ENCODE measurements at regions not wholly inside any gene's neighbourhood (a gene's known extent, or its start where the extent isn't known, plus 50 kb on each side); places are given as distances from the start of the nearest gene placed in this dataset.

DNA sequence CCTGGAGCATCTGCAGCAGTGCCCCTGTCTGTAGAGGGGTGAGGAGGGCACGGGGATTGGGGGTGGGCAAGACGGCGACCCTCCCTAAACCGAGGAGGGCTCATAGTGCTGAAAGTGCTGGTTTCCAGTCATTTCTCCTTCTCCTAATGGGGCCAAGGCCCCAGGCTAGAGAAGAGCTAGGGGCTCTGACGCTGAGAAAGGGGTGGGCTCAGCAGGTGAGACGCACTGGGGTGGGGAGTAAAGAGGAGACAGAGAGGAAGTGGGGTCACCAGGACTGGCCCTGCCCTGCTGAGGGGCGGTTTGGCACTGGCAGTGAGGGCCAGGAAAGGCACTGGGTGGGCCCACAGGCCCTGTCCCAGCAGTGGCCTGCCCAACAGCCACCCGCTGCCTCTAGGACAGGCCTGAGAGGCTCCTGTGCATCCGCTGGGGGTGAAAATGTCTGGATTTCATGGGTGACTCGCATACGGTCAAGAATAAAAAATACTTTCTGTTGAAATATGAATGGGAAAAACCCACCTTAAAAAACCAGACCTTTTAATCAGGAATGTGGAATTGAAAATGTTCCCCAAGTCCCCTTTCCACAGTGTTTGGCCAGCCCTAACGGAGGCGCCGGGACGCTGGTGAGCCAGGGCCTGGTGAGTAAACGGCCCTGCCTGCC, 122.4 kb upstream of the SMURF2 start:
- Mint-ChIP-seq H3K9me3 (no peaks in the 10 kb centered on the region), H3K4me1 (peaks cover 13 to 18% of the 10 kb centered on the region in 2 donors), H3K27ac (no peak overlapping the region), H3K27me3 (ENCODE audit: low read depth in 2 of 2) (no peaks in the 10 kb centered on the region), H3K4me3 (no peak overlapping the region), H3K36me3 (no peaks in the 10 kb centered on the region)
- no peak overlapping the region for H3K27ac ChIP-seq (ENCODE audit: low read length)
- peaks cover 25% of the 10 kb centered on the region for H3K36me3 ChIP-seq (ENCODE audit: control insufficient read depth, insufficient read depth, low read length)
- DNase-seq (peak in 1 of 2 donors; percentile 13), ATAC-seq (no peak)
- intact Hi-C loops (cut with micrococcal nuclease) = no loop called here
- TF ChIP-seq, protein P1, sequence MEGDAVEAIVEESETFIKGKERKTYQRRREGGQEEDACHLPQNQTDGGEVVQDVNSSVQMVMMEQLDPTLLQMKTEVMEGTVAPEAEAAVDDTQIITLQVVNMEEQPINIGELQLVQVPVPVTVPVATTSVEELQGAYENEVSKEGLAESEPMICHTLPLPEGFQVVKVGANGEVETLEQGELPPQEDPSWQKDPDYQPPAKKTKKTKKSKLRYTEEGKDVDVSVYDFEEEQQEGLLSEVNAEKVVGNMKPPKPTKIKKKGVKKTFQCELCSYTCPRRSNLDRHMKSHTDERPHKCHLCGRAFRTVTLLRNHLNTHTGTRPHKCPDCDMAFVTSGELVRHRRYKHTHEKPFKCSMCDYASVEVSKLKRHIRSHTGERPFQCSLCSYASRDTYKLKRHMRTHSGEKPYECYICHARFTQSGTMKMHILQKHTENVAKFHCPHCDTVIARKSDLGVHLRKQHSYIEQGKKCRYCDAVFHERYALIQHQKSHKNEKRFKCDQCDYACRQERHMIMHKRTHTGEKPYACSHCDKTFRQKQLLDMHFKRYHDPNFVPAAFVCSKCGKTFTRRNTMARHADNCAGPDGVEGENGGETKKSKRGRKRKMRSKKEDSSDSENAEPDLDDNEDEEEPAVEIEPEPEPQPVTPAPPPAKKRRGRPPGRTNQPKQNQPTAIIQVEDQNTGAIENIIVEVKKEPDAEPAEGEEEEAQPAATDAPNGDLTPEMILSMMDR (IDR thresholded peaks at IDR 0.05) = no peak
- H3K9me3 ChIP-seq (ENCODE audit: control insufficient read depth, insufficient read depth, low read length) = no peaks in the 10 kb centered on the region
- no peak overlapping the region for H3K4me3 ChIP-seq (ENCODE audit: low read length)
- H3K4me1 ChIP-seq (ENCODE audit: control insufficient read depth, insufficient read depth, low read length) = peaks cover 26% of the 10 kb centered on the region
- peaks cover 3% of the 10 kb centered on the region for H3K27me3 ChIP-seq (ENCODE audit: control insufficient read depth, insufficient read depth, low read length)
- 98% methylated on average over 11 of the region's 16 CpGs for WGBS (ENCODE audit: insufficient coverage)

DNA sequence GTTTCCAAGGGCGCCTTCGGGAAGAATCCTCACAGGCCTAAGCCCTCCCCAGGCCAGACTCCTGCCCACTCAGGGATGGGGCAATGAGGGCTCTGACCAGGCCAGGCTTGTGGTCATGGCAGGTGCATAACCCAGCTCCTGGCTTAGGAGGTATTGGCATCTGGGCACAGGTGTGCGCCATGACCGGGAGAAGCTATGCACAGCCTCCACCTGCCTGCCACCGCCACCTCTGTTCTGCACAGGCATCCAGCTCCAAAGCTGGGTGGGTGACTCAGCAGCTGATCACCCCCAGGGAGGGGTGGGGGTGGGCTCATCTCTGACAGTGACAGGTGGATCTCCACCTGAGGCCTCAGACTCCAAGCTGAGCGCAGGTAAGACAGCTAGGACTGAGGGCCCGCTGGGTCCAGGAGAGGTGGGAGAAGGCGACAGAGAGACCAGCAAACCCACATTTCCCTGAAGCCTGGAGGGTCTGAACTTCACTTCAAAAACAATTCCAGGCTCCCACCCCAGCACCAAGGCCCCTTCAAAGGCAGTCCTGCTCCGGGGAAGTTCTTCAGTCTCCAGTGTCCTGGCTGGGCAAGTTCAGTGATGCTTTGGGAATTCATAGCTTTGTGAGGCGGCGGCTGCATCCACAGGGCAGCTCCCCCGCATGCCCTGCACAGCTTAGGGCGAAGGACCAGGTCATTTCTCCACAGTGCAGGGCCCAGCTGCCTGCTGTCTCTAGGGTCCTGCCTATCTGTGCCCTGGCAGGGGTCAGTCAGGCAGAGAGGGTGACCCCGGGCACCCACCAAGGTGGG, 121.6 kb upstream of the SMURF2 start:
- Mint-ChIP-seq H3K36me3 (no peaks in the 10 kb centered on the region), H3K27ac (no peak overlapping the region), H3K27me3 (ENCODE audit: low read depth in 2 of 2) (no peaks in the 10 kb centered on the region), H3K9me3 (no peaks in the 10 kb centered on the region), H3K4me3 (no peak overlapping the region), H3K4me1 (peaks cover 12 to 18% of the 10 kb centered on the region in 2 donors)
- 97% methylated on average over 14 of the region's 14 CpGs for WGBS (ENCODE audit: insufficient coverage)
- no peak overlapping the region for H3K4me3 ChIP-seq (ENCODE audit: low read length)
- TF ChIP-seq, protein P1 (IDR thresholded peaks at IDR 0.05) = no peak
- peaks cover 25% of the 10 kb centered on the region for H3K36me3 ChIP-seq (ENCODE audit: control insufficient read depth, insufficient read depth, low read length)
- H3K27me3 ChIP-seq (ENCODE audit: control insufficient read depth, insufficient read depth, low read length) = peaks cover 3% of the 10 kb centered on the region
- H3K27ac ChIP-seq (ENCODE audit: low read length) = no peak overlapping the region
- intact Hi-C loops (cut with micrococcal nuclease) = no loop called here
- DNase-seq (peak in 1 of 2 donors; percentile 10), ATAC-seq (no peak)
- no peaks in the 10 kb centered on the region for H3K9me3 ChIP-seq (ENCODE audit: control insufficient read depth, insufficient read depth, low read length)
- peaks cover 34% of the 10 kb centered on the region for H3K4me1 ChIP-seq (ENCODE audit: control insufficient read depth, insufficient read depth, low read length)

DNA sequence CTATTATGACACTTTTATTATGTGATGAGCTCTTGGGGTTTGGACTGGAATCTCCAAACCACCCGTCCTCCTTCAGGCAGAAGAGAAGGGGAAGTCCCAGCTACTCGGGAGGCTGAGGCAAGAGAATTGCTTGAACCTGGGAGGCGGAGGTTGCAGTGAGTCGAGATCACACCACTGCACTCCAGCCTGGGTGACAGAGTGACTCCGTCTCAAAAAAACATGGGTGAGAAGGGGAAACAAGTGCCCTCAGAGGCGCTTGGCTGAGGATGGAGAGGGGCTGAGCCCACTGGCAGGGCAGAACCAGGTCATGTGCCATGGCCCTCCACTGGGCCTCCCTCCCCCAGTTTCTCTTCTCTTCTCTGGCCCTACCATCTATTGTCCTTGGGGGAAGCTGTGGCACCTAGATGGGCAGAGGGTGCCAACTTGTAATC, 120.9 kb upstream of the SMURF2 start:
- TF ChIP-seq, protein P1 (IDR thresholded peaks at IDR 0.05) = no peak
- ATAC-seq (peak in 2 of 3 donors; percentile 3 to 8), DNase-seq (peak in 1 of 2 donors; percentile 34)
- peaks cover 9 to 22% of the 10 kb centered on the region in 2 donors for H3K4me1 Mint-ChIP-seq
- WGBS (ENCODE audit: insufficient coverage) = 74% methylated on average over 6 of the region's 6 CpGs
- Histone ChIP-seq H3K9me3 (ENCODE audit: control insufficient read depth, insufficient read depth, low read length) (no peaks in the 10 kb centered on the region), H3K27me3 (ENCODE audit: control insufficient read depth, insufficient read depth, low read length) (peaks cover 3% of the 10 kb centered on the region), H3K36me3 (ENCODE audit: control insufficient read depth, insufficient read depth, low read length) (peaks cover 25% of the 10 kb centered on the region), H3K4me1 (ENCODE audit: control insufficient read depth, insufficient read depth, low read length) (peaks cover 38% of the 10 kb centered on the region), H3K4me3 (ENCODE audit: low read length) (no peak overlapping the region), H3K27ac (ENCODE audit: low read length) (no peak overlapping the region)
- H3K4me3 Mint-ChIP-seq = no peak overlapping the region
- H3K27me3 Mint-ChIP-seq (ENCODE audit: low read depth in 2 of 2) = no peaks in the 10 kb centered on the region
- peak overlapping the region in 1 of 2 donors; percentile 33 for H3K27ac Mint-ChIP-seq
- H3K36me3 Mint-ChIP-seq = no peaks in the 10 kb centered on the region
- H3K9me3 Mint-ChIP-seq = no peaks in the 10 kb centered on the region
- intact Hi-C loops (cut with micrococcal nuclease) = no loop called here

Measured in natural killer cell (primary cell).